SK-N-SH treated with all-trans-retinoic acid at 6 μM for 48 hours (cell line): ENCODE measurements at regions not wholly inside any gene's neighbourhood (a gene's known extent, or its start where the extent isn't known, plus 50 kb on each side); places are given as distances from the start of the nearest gene placed in this dataset.

Experiments
- CREB5 ChIP-seq: fragments of 250-450 bp; sonication (Bioruptor Pico); IDR thresholded peaks from 2 replicates; pipeline ENCODE4 v1.5.1; 2020; ENCODE audit warnings: low read depth, mild to moderate bottlenecking, moderate library complexity
- PATZ1 ChIP-seq: fragments of 250-450 bp; sonication (Bioruptor Pico); IDR thresholded peaks from 2 replicates; pipeline ENCODE4 v1.8.0; 2020; ENCODE audit warnings: mild to moderate bottlenecking, moderate library complexity, borderline replicate concordance
- ZFP3 ChIP-seq: fragments of 250-450 bp; sonication (Bioruptor Pico); IDR thresholded peaks from 2 replicates; pipeline ENCODE4 v1.5.0; 2020; ENCODE audit warnings: mild to moderate bottlenecking, moderate library complexity

GRCh38 chr12:86473231-86473630 is 217.0 kb upstream of the MGAT4C start:
- no peak for TF ChIP-seq ZFP3
- no peak for TF ChIP-seq PATZ1 (CRISPR knock-in tag)
- no peak for TF ChIP-seq CREB5 (CRISPR knock-in tag)
